ENCODE measurements at regions not wholly inside any gene's neighbourhood (a gene's known extent, or its start where the extent isn't known, plus 50 kb on each side); places are given as distances from the start of the nearest gene placed in this dataset.
"Not testable (repeated sequence)": the region's sequence is repeated elsewhere in the genome, so short reads cannot be mapped to it uniquely, and the experiment has no call there.

DNA sequence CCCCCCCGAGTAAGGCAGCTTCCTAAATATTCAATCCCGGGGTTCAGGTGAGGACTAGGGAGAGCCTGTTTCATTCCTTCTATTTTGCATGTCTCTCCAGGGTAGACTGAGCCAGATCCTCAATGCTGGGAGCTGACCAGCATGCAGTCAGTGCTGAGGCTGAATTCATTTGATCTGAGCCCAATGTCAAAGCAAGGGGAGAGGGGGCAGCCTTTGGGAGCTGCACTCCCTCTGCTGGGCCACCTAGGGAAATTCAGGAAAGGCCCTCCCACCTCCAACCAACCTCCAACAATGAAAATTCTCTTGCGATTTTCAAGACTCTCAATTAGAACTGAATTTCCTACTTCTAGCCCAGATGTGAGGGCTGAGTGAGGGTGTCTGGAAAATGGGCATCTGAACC, 371.2 kb downstream of the NPHP4 start:
- DNase-seq: no peak

DNA sequence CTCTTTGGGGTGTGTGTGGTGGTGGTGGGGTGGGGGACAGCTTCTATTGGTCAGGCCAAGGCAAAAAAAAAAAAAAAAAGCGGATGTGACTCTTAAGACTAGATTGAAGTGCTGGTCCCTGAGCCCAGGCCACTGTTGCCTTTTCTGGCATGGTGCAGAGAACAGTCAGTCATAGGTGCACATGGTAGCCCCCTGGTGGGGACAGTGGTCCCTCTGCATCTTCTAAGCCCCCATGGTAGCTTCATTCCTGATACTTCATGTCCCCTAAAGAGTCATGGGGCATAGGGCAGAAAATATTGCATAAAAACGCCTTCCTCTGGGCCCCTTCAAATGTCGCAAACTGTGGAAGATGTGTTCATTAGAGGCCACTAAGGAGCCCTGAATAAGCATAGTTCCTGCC, 371.8 kb downstream of the NPHP4 start:
- no peak for DNase-seq

DNA sequence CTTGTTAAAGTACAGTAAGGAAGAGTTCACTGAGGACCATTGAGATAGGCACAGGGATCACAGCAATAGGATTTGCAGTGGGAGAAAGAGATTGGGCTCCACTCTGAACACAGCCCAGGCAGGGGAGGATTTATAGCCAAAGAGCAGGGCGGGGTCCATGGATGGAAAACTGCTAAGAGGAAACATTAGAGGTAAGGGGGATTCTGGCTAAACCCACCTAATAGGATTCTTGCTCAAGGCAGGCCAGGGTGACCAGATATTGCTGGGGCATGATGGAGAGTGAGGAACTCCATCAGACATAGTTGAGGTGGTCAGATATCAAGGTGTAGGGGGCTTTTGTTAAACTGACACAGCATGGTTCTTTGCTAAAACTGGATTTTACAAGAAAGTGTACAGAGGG, 372.8 kb downstream of the NPHP4 start:
- DNase-seq: no peak

DNA sequence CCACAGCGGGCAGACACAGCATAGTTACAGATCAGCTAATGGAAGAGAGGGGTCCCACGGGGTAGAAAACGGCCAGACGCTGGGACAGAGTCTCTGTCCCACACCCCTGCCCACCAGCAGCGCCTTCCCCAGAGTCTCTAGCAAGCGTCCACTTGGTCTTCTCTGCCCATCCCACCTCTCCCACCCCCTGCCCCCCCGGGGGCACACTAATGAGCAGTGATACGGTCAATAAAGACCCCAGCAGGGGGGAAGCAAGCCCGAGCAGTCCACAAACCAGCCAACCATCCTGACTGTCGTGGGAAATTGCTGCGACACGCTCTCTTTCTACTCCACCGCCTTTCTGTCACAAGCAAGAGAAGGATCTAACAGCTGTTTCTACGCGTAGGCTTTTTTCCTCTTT, 374.7 kb downstream of the NPHP4 start:
- DNase-seq: no peak

DNA sequence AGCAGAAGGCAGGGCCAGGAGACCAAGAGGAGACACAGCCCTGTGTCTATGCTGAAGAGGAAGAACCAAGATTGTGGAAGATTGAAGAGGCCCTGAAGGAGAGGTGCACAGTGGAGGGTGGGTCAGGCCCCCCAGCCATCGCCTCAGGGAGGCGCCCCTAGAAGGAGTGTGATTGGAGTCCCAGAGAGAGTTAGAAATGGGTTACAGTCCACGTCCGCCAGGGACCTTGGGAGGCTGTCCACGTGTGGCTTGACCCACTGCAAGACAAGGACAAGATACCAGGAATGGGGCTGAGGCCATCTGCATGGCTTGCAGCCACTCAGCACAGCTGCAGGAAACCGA, 375.1 kb downstream of the NPHP4 start:
- DNase-seq: no peak

DNA sequence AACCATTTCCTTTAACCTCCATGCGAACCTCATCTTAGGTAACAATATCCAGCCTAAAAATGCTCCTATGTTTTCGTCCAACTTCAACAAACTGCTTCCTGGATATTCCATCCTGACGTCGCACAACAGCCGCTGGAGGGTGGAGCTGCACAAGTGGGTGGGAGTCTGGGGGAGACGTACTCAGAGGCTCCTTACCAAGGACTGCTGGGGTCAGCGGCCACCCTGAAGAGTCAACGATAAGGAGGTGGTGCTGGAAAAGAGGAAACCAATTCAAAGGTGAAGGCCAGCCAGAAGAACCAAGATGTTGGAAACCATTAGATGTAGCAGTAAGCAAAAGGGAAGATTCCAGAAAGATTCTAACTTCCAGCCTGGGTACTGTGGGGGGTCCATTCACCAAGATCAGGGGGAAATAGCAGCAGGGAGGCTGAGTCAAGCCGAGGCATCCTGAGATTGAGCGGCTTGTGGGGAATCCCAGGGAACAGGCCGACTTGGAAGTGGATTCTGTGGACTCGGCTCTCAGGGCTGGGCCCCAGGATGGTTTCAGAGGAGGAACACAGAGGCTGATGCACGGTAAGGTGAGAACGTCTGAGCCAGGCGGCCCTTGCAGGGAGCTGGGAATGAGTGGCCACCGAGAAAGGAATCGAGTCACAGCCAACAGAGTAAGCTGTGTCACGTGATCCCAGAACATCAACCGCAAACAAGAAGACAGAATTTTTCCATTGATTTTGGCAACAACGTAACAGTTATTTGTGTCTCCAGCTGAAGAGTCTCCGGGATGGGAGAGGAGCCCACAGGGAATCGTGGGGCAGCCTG, 375.7 kb downstream of the NPHP4 start:
- no peak for DNase-seq

DNA sequence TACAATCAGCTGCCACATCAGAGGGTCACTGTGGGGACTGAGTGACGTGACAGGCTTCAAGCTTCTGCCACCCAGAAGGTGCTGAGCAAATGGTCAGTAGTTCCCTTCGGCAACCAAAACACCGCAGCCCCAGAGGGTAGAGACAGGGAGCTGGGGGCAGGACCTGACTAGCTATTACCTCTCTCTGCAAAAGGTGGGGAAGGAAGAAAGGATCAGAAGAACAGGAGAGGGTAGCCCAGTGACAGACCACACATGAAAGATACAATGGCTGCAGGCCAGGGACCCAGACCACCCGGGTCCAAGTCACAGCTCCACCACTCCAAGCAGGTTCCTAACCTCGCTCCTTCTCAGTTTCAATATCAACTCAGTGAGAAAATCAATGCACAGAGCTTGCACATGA, 377.1 kb downstream of the NPHP4 start:
- DNase-seq: no peak

DNA sequence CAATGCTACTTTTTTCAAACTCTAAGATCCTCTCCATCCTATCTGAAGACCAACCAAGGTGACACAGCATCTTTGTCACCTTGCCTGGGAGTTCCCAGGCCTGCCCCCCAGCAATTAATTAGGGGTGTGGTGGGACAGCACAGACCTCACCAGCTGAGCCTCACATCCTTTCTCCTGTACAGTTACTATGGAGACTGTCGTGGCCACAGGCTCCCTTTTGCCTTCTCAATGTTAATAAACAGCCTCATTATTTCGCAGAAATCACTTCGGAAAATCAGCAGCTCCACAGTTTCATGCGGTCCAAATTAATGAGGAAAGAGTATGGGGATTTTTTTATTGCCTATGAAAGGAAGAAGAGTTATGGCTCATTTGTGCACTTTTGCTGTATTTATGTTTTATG, 378.3 kb downstream of the NPHP4 start:
- DNase-seq: no peak

DNA sequence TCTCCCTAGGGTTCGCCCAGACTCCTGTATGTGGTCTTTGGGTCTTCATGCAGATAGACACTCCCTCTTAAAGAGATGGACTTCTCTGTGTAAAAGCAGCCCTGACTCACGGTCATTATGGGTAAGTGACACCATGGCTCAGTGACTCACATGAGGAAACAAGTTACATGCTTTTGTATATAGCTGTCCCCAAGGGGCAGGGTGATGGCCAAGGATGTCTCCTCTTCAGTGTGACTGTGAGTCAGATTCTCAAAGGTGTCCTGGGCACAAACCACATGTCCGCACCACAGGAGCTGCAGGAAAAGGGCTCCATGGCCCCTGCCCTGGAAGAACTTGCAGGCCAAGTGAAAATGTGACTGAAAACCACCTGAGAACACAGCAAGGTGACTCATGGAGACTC, 380.4 kb downstream of the NPHP4 start:
- no peak for DNase-seq

DNA sequence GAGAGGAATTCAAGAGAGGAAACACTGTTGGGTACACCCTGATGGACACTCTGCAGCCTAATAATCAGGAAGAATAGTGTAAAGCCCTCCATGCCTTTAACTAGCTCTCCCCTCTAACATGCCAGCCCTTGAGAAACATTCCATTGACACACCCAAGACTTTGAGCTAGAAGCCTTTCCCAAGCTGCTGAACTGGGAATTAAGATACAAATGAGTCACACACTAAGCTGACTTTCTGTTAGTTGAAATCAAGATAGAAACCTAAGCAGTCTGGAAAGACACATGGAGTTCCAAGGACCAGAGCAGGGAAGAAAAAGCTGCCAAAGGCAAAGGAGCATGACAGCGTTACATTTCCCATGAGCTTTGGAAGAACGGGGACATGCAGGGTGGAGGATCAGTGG, 380.8 kb downstream of the NPHP4 start:
- no peak for DNase-seq

DNA sequence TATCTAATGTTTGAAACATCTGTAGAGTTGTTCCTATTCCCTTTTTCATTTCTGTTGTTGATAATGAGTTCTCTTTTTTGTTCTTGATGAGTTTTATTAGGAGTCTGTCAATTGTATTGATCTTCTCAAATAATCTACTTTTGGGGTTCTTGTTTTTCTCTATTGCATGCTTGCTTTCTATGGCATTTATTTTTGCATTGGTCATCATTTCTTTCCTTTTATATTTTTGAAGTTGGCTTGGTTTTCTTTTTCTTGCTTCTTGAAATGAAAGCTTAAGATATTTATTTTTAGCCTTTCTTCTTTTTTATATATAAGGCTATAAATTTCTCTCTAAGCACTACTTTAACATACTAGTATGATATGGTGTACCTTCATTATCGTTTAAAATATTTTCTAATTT, 381.8 kb downstream of the NPHP4 start:
- no peak for DNase-seq

DNA sequence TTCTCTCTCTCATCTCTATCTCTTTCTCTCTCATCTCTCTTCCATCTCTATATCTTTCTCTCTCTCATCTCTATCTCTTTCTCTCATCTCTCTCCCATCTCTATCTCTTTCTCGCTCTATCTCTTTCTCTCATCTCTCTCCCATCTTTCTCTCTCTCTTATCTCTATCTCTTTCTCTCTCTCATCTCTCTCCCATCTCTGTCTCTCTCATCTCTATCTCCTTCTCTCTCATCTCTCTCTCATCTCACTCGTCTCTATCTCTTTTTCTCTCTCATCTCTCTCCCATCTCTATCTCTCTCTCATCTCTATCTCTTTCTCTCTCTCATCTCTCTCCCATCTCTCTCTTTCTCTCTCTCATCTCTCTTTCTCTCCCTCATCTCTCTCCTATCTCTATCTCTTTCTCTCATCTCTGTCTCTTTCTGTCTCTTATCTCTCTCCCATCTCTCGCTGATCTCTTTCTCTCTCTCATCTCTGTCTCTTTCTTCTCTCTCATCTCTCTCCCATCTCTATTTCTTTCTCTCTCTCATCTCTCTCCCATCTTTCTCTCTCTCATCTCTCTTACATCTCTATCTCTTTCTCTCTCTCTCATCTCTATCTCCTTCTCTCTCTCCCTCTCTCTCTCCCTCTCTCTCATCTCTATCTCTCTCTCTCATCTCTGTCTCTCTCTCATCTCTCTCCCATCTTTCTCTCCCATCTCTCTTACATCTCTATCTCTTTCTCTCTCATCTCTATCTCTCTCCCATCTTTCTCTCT, 388.7 kb downstream of the NPHP4 start:
- no peak for DNase-seq

DNA sequence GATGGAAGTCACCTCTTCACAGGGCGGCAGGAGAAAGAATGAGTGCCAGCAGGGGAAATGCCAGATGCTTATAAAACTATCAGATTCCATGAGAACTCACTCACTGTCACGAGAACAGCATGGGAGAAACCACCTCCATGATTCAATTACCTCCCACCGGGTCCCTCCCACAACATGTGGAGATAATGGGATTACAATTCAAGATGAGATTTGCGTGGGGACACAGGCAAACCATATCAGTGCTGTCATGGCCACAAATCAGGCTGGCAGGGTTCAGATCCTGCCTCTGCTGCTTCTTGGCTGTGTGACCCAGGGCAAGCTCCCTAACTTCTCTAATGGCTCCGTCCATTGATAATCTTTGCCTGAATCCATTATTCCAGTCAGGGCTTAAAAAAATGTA, 389.5 kb downstream of the NPHP4 start:
- DNase-seq: not testable (repeated sequence)

DNA sequence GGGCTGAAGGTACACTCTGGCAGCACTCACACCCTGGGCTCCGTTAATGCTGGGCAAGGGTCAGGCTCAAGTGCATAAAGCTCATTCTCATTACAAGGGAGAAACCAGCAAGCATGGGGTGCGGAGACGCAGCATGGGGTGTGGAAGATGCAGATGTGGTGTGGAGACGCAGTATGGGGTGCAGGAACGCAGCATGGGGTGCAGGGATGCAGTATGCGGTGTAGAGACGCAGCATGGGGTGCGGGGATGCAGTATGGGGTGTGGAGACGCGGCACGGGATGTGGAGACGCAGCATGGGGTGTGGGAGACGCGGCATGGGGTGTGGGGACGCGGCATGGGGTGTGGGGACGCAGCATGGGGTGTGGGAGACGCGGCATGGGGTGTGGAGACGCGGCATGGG, 390.7 kb downstream of the NPHP4 start:
- no peak for DNase-seq

DNA sequence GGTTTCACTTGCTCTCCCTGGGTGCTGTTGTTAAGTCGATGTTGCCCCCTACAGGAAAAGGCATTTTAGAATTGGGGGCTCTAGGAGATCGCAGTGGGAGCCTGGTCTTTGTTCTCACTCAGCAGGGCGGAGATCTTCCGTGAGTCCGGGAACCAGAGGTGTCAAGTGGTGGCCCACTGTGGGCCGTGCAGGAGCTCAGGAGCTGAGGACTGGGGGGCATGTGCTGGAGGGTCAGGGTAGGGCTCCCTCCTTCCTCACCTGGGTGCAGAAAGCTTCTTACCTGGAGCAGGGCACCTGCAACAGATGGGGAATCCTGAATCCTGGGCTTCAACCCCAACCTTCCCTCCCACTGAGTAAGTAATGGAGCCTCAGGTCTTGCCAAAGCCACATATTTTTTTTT, 392.7 kb downstream of the NPHP4 start:
- DNase-seq: no peak

DNA sequence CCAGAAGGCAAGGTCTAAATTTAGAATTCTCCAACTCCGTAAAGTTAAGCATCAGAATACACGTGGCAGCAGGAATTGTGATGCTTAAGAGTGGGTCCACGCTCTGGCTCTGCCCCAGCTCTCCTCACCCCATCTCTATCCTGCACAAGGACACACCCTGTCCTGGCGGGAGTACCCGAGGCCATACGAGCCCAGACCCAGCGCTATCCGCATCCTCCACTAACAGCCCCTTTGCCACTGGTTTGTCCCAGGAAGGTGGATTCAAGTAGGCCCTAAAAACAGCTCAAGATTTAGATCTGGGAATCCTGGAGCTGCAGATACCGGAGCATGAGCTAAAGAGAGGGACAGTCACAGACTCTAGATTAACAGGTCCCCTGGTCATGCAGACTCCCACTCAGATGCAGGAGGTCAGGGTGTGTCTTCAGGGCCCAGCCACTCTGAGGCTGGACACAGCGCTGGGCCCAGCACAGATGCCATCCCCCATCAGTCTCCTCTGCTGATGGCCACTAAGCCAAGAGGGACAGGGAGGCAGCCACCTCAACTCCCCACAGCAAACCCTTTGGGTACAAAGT, 393.3 kb downstream of the NPHP4 start:
- no peak for DNase-seq

DNA sequence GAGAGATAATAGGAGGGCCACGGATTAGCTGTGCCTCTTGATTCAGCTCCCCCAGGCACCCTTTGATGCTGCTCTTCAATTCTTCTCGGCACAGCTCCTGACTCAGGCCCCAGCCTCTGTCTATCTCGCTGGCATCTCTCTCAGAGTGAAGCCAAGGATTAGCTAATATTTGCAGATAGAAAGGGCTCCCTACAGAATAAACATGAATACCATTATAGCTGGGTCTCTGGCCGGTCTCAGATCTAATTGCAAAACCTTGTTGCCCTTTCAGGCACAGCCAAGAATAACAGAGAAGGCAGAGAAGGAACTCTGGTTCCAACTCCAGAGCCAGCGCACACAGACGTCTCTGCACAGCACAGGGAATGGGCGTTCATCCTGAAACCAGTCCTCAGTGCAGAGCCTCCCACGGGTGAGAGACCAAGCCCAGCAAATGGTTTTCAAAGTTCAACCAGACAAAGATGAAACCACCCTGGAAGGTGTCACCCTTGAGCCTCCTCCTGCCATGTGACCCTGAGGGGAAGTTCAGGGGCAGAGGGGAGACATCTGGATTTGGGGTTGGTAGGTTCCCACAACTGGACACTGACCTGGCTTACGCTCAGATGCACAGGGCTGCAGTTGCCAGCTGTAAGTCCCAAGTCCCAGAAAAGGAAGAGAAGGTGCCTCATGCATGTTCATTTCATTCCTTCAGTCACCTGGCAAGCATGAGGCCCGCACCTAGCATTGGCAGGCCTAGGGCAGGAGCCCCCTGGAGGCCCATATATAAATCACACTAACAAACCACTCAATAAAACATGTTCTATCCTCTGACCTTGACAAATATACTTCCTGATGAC, 394.0 kb downstream of the NPHP4 start:
- no peak for DNase-seq

DNA sequence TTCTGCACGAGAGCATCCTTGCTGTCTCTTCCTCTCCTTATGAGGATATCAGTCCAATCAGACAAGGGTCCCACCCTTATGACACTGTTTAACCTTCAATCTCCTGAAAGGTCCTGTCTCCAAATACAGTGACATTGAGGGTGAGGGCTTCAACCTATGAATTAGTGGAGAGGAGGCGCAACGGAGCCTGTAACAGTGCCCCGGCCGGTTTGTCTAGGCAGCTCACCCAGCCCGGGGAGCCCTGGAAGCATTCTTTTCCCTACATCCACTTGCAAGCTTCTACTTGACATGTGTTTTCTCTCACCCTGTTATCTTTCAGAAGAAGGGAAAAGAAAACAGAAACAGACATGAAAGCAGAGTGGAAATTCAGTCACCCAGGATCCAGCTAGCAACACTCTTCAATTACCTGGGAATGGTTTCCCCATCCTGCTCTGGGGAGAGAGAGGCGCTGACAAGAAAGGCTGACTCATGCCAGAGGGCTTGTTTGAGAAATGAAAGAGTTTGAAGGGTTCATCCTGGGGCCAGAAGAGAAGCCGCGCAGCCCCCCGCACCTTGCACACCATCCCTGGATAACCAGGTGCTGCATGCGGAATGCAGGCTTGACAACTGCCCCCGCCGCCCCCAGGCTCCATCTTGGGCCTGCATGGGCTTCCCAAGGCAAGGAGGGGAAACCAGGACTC, 394.9 kb downstream of the NPHP4 start:
- DNase-seq: no peak

DNA sequence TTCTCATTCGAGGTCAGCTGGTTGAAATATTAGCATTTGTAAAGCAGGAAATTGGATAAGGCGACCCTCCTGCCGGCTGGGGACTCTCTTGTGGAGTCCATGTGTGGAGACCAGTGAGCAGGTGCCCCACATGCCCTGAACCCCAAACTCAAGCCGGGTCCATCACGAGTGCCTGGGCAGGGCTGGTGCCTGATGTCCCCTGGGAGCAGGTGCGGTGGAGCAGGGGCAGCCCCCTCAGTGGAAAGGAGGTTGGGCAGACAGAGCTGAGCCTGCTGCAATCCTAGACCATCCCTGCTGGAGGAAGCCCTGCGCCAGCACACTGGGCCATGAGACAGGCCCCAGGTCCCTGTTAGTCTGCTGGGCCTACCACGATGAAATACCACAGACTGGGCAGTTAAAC, 395.6 kb downstream of the NPHP4 start:
- no peak for DNase-seq

DNA sequence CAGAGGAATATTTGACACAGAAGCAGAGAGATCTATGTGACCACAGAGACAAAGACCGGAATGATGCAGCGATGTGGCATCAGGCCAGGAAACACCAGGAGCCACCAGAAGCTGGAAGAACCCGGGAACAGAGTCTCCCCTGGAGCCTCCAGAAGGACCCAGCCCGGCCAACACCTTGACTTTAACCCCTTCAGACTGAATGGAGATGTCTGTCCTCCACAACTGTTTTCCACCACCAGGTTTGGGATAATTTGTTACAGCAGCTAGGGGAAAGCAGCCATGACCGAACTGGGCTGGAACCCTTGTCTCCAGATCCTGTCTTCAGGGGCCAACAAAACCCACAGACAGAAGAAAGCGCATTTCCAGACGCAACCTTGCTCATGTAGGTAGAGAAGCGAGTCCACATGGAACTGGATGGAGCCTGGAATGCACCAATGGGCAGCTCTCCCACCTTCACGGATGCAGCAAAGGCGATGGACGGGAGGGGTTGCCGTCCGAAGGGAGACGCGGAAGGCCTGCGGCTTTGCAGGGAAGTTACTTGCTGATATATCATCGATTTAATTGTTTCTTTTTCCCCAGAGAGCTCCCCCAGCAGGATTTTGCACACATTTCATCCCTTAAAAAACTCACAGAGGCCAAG, 396.6 kb downstream of the NPHP4 start:
- DNase-seq: no peak

DNA sequence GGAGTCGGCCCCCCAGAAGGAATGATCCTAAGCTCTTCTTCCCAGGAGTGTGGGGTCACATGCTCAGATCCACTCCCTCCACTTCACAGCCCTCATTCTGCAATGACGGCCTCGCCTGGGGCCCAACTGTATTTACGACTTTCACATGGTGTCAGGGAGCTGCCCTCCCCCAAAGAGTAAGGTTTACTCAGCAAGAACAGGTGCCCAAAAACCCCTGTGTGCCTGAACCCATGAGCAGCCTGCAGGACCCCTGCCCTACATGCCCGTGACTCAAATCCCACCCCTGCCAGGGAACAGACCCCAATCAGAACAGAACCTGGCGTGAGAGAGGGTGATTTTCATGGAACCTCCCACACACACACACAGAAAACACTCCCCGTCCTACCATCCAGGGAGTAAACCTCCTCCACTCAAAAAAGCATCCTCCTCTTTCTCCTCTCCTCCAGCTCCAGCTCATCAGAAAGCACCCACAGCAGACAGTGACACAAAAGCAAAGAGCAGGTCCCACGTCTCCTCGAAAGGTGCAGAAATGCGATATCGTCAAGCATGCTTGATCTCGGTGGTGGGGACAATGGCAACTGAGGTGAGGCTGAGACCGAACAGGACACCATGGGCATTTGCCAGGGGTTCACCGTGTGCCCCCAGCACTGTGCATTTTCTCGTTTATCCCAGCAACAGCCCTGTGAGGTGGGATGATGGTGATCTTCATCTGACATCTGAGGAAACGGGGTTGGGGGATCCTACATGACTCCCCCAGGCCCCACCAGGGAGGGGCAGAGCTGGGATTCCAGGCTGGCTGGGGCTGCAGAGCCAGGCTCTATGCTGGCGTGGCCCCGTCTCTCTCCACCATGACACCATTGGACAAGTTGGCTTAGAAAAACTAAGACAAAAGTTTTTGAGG, 397.9 kb downstream of the NPHP4 start:
- DNase-seq: no peak

Measured in CD4-positive, alpha-beta T cell treated with Interferon gamma for 1 hour (primary cell).